GM19372 (cell line): ENCODE measurements at regions not wholly inside any gene's neighbourhood (a gene's known extent, or its start where the extent isn't known, plus 50 kb on each side); places are given as distances from the start of the nearest gene placed in this dataset.

Source experiments
- ATAC-seq: cut with Tn5 transposase; IDR thresholded peaks from one replicate; pipeline ENCODE4 v1.9.1; 2021; ENCODE audit warnings: mild to moderate bottlenecking, low read depth, moderate library complexity; ENCODE audit not compliant: unreplicated experiment

DNA sequence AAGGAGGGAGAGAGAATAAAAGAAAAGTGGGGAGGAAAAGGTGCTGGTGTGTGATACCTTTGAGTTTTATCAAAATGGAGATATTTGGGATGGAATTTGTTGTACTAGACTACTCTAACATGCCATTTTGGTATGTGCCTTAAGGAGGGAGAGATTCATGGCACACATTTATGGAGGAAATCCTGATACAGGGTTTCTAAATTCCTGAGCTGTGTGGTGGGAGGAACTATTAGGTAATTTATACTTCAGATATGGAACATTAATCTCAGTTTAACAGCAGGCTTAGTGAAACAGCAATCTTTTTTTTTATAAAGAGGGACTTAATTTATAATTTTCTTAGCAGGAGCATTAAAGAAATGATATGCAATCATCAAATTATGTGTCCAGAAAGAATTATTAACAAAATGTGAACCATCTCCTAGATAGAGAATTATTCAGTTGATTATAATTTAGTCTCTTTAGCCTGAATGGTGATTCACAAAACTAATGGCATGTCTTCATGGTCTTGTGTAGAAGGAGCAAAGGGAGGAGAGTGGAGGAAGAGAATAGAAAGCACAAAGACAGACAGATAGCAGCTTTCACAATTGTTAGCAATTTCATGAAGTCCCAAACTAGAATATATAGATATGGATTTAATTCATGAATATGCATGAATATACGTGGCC lies 301.6 kb downstream of the HLX start:
- ATAC-seq: no peak

DNA sequence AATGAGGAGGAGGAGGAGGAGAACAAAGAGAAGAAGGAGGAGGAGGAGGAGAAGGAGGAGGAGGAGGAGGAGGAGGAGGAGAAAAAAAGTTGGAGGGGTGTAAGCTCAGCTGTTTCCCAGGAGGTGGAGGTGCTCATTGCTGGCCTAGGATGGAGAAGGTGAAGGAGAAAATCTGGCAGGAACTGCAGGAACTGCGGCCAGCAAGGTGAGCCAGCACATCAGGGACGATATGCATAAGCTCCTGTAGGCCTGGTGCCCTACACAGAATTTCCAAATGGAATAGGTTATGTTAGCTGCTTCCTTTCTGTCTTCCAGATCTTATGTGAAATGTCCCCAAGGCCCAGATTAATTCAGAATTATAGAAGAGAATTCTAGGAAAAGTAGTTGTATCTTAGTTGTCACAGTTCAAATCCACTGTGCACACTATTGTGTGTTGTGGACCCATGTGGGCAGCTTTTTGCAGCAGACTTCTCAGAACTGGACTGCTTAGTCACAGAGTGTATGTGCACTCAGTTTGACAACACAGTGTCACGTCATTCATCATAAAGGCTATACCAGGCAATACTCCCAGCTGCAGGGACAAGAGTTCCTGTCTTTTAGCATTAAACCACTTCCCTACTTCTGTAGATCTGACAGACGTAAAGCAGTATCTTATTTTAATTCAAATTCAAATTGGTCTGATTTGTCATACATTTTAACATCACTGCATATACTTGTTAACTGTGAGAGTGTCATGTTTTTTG lies 303.7 kb downstream of the HLX start:
- no peak for ATAC-seq

DNA sequence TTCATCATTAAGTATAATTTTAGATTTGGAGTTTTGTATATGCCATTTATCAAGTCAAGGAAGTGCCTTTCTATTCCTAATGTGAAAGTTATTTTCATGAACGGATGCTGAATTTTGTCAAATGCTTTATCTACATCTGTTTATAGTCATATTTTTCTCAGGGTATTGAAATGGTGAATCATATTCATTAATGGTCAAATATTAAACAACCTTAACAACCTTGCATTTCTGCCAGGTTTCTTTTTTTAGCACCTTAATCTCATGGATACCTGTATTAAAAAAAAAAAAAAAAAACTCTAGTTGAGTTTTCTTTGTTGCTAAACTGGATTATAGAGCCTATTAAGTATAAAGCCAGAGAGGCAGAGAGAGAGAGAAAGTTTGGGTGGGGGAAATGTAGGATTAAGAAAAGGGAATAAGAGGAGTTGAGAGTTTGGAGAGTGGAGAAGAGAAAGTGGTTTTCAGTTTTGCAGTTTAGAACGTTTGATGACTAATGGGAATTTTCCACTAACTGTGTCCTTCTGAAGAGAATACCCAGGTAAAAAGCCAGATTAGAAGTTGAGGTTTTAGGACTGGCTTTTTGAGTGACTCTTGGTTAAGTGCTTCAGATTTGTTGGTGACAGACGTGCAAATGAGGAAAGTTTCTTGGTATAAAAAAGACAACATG lies 305.0 kb downstream of the HLX start:
- no peak for ATAC-seq

DNA sequence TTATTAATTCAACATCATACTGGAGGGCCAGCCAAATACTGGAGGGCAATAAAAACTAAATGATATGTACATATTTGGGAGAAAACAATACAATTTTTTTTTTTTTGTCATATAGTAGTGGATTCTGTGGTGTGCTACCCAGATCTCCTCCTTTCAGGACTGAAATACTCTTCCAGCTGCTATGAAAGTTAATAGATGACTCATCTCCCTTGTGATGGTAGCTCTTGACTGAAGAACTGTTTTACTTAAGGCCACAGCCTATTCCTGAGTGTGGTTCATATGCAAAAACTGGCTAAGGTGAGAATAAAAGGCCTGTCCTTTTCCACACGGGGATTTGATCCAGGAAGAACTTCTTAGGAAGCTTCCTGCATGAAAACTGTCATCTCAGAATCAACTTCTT lies 307.9 kb downstream of the HLX start:
- no peak for ATAC-seq

DNA sequence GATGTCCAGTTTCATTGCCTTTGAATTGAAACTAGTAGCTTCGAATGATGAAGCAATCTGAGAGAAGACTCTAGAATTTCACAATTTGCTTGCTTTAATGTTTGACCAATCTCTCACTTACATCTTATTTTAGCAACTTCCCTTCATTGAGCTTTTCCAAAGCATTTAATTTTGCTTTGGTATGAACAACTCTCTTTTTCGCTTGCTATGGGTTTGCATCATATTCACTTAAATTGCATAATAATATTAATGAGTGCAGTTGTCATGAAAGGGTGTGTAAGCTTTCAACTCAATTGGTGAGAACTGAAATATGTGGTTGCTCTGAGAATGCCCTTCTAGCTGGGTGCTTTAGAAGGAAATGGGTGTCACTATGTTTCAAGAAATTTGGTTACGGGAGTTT lies 309.2 kb downstream of the HLX start:
- no peak for ATAC-seq

DNA sequence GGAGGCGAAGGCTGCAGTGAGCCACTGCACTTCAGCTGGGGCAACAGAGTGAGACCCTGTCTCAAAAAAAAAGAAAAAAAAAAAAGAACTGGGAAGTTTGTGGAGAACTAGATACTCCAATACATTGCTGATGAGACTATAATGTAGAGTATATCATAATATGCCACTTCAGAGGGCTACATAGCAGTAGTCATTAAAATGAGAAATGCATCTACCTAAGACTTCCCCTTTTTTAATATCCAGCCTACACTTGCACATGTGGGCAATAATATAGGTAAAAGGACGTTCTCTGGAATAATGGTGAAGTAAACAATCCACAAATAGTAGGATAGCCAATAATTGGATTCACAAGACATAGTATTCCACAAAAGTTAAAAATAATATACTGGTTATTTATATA lies 311.0 kb downstream of the HLX start:
- no peak for ATAC-seq

DNA sequence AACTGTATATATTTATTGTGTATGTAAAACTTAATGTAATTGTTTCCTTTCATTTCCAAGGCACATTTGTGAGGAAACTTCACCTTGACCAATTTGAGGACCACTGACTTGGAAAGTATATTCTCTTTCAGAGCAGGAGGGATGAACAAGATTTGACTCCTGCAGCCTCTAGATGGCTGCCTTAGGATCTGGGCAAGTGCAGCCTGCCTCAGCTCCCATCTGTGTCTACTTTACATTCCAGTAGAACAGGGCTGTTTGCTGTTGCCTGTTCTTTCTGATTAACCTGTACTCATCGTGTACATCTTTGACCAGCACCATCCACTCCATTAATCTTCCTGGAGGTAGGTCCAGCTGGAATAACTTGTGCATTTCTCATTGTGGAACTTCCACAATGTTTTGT lies 312.8 kb downstream of the HLX start:
- no peak for ATAC-seq

DNA sequence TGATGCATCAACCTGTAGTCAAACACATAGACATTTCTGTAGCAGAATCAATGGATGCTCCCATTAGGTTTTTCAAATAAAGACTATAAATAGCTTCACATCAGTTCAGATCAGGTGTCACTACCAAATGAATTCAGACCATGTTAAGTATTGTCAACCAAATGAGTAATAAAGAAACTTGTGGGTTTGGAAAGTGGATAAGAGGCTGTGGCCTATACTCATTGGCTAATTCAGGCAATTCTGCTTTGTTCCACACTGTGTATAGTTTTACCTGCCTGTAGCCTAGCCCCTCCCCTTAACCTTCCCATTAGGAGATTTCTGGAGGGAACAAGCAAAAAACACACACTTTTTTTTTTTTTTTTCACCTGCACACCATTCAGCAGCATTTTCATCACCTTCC lies 321.2 kb downstream of the HLX start:
- ATAC-seq: peak; percentile 60

DNA sequence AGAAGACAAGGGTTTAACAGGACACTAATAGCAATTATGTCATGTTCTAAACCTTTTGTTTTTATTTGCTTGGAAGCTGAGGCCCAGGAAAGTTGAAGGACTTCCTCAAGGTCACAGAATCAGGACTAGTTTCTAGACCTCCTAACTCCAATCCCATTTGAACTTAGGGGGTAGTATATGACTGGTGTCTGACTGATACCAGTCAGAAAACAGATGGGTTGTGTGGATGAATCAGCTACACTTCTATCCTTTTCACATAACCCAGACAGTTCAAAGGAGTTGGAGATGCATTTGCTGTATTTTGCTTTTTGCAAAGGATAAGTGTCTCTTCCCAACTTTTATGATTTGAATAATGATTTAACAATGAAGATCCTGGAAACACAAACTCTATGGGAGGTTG lies 322.5 kb downstream of the HLX start:
- ATAC-seq: no peak

DNA sequence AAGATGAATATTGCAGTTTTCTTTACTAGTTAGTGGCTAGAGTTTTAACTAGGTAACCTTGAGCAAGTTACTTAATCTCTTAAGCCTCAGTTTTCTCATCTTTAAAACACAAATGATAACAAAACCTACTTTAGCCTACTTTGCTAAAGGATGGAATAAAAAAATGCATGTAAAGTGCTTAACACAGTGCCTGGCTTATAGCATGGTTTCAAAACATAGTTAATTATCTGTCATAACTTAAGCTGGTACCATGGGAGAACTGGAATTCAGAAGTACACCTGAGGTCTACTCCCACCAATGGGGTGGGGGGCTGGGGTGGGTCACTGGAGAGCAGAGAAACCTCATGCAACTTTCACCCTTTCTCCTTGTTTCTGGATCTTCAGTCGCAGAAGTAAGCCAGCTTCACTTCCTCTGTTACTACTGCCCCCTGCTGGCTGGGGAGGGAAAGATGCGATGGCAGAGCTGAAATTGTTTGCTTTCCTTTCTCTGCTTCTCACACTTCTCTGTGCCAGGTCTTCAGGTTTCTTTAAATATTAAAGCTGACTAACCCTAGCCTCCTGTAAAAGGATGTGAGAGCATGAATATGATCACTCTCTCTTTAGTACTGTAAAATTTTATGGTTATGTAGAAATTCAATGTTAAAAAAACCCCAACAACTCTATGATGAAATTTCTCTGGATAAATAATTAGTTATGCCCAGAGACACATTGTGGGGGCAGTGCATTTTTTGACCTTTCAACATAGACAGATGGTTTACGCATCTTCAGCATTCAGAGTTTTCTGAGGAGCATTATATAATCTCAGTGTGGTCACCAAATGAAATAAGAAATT lies 324.2 kb downstream of the HLX start:
- peak; percentile 70 for ATAC-seq

DNA sequence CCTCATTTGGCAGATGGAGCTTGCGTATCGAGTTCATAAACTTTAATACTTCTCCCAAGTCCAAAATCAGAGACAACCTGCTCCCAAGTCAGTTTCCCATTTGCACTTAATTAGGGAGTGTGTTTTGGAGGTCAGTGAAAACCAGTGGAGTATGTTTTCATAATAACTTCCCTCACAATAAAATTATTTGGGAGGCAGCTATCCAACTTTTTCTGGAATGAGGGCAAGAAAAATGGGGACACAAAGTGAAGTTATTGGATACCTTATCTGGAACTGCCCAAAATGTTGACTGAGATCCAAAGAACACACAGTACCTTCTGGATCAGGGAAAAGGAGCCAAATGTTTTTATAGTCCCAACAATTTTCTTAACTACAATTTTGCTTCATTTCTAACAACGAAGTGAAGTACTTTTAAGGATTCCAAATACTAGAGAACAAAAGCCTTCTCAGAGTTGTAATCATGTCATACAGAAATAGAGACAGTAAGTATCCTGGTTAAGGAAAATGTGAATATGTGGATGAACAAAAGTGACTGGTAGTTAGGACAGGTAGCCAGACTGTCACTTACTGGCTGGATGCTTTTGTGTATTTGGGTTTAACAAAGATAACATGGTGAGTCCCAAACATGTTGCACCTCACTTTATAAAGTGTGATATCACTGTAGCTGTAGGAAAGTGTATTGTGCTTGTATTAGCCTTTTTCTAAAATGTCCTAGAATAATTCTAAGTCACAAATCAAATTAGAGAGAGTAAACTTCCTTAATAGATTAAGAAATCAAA lies 325.0 kb downstream of the HLX start:
- ATAC-seq: no peak

DNA sequence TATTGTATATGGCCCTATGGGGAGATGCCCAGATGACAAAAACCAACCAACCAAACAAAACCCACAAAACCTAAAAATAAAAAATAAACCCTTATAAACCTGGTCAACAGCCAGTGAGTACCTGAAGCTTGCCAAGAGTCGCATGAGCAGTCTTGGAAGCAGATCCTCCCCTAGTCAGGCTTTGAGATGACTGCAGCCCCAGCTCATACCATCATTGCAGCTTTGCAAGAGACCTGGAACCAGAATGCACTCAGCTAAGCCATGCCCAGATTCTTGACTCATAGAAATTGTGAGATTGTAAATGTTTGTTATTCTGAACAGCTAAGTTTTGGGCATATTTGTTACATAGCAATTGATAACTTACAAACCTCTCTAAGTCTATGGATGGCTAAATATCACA lies 326.8 kb downstream of the HLX start:
- ATAC-seq: no peak

DNA sequence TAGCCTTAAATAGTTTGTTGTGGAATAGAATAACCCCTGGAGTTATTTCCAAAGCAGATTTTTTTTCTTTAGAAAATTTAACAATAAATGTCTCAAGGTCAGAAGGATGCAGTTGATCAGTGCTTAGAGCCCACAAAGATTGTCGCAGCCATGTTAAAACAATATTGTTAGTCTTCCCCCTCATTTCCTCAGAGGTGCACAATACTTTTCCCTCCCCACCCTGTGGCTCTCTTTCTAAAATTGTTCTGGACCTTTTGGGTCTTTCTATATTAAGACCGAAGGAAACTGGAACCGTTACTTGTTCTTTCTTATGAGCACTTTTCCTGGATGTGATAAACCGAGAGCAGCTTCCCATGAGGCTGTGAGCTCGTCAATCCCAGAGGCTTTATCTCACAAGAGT lies 333.7 kb downstream of the HLX start:
- ATAC-seq: no peak

DNA sequence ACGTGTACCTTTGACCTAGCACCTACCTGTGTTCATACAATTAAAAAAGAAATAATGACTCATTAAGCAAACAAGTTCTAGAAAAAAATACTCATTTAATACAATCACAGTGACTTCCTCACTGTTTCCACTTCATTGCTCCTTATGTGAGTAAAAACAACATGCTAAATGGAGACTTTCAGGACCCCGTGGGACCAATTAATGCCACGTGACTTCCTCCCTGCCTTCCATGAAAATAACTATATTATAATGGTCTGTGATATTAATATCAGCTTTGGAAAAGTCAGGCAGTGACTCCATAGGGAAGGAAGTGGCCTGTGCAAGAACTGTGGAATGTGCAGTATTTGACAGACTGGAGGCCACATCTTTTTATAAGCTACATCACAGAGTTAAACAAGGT lies 337.8 kb downstream of the HLX start:
- ATAC-seq: no peak

DNA sequence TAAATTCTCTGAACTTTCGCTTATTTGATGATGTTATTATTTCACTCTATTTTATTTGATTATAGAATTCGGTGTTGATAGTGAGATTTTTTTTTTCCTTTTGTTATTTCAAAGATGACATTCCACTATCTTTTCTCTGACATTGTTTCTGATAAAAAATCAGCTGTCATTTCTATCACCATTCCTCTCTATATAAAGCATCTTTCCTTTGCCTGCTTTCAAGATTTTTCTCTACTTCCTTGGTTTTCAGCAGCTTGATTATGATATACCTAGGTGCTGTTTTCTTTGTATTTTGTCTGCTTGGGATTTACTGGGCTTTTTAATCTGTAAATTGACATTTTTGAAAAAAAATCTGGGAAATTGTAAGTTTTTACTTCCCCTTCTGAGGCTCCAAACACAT lies 344.0 kb downstream of the HLX start:
- no peak for ATAC-seq

DNA sequence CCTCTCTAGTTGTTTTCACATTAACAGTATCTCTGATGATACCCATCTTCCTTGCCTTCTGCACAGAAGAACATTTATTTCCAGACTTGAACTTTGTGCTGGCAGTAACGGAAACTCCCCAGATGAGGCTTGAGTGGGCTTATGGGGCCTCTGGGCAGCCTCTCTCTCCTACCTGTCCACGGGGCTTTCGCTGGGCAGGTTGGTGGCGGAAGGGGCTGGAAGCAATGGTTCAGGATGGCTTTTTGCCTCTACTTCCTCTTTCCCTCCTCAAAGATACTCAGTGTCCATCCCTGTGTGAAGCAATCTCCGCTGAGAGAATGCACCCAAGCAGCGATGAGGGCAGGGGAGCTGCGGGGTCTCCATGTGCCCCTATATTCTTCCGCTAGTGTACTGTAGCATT lies 348.2 kb downstream of the HLX start:
- ATAC-seq: no peak

DNA sequence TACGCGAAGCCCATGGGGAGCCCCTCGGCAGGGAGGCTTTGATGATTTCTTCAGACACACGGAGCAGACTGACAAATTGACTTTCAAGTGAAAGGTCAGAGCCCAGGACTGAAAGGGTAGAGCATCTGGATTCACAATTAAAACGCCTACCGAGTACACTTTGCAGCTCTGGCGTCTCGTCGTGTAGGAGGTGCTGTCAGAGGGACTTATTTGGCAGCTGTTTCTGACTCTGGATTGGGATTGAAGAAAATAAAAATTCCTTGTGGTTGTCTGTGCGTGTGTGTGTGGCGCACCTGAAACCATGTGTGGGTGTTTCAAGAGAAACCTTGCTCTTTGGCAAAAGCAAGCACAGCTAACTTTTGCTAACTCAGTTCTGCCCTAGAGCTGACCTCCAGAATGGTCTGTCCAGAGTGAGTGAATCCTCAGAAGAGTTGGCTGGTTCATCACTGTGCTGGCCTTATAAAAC lies 348.7 kb downstream of the HLX start:
- no peak for ATAC-seq

DNA sequence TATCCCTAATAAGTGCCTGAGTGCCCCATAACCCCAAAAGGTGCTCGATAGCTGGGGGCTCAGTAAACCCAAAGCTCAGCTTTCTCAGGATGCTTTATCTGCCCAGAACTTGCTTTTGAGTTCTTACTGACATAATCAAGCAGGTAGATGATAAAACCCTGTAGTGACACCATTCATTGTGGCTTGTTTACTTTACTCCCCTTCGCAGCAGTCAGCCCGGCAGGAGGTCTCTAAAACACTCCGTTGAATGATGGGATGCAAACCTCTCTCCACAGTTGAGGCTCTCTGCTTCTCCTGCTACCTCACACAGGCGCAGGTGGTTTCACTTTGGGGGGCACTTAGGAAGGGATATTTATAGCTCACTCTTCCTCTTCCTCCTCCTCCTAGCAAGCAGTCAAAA lies 349.4 kb downstream of the HLX start:
- ATAC-seq: no peak

DNA sequence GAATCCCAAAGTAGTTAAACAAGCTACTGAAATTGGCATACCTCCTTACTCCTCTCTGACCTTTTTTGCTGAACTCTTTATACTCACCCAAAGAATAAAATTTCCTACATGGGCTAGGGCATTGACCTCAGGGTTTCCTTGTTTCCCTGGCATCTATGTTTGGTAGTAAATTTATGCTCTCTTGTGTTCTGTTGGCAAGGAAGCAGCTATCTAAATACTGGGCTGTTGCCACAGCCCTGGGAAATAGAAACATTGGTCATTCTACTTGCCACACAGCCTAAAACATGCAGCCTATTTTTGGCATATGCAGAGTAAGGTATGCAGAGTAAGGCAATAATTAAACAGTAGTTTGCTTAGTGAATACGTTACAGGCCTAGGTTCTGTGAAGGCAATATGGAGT lies 351.4 kb downstream of the HLX start:
- ATAC-seq: no peak

DNA sequence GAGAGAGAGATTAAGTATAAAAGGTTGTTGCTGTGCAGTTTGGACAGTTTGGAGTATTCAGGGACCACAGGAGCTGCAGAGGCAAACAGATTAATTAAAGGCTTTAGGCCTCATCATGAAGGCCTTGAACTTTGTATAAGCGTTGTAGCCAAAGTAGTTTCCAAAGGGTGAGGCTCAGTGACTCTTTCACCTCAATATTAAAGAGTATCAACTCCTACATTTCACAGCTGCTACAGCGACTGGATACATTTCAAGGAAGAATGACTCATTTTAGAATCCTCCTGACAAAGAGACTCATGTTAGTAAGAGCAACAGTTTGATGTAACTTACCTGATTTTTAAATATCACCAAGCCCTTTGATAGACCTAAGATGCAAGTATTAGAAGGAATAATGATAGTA lies 355.5 kb downstream of the HLX start:
- no peak for ATAC-seq
